ENCODE measurements at regions not wholly inside any gene's neighbourhood (a gene's known extent, or its start where the extent isn't known, plus 50 kb on each side); places are given as distances from the start of the nearest gene placed in this dataset.

GRCh38 chr14:83314764-83315163, 1781.1 kb upstream of the SEL1L start:
- H4K20me1 ChIP-seq (ENCODE audit: insufficient read depth), result no peaks in the 10 kb centered on the region
- no peak overlapping the region for H2AFZ ChIP-seq (ENCODE audit: low read depth, low read length)
- H3K27ac ChIP-seq (ENCODE audit: low read length), result no peak overlapping the region
- H3K4me3 ChIP-seq (ENCODE audit: low read length), result no peak overlapping the region
- H3K9ac ChIP-seq (ENCODE audit: low read length), result no peak overlapping the region
- TF ChIP-seq SMC3 (conservative IDR thresholded peaks at IDR 0.05; ENCODE audit: poor library complexity) (no peak), REST (IDR thresholded peaks at IDR 0.05; ENCODE audit: borderline replicate concordance) (no peak), RAD21 (conservative IDR thresholded peaks at IDR 0.05) (no peak), TAF1 (IDR thresholded peaks at IDR 0.05; ENCODE audit: low read depth) (no peak), MXI1 (conservative IDR thresholded peaks at IDR 0.05; ENCODE audit: poor library complexity, severe bottlenecking) (no peak), CTCF (IDR thresholded peaks at IDR 0.05; ENCODE audit: poor library complexity, severe bottlenecking) (no peak), EP300 (conservative IDR thresholded peaks at IDR 0.05; ENCODE audit: poor library complexity, severe bottlenecking) (no peak), POLR2AphosphoS5 (IDR thresholded peaks at IDR 0.05) (no peak), EZH2 (IDR thresholded peaks at IDR 0.05; ENCODE audit: borderline replicate concordance, insufficient read depth, low read length, poor library complexity, severe bottlenecking) (no peak)
- H3K9me3 ChIP-seq (ENCODE audit: low read length), result no peaks in the 10 kb centered on the region
- no peak overlapping the region for H3K4me2 ChIP-seq (ENCODE audit: low read length)
- no peaks in the 10 kb centered on the region for H3K79me2 ChIP-seq (replicated peaks; ENCODE audit: insufficient read depth, low read length)
- no peaks in the 10 kb centered on the region for H3K27me3 ChIP-seq (ENCODE audit: insufficient read depth, low read depth, low read length)
- no peaks in the 10 kb centered on the region for H3F3A ChIP-seq (ENCODE audit: insufficient read depth, low read length, poor library complexity, severe bottlenecking)
- H3K9me2 ChIP-seq (ENCODE audit: insufficient read depth, low read length), result no peaks in the 10 kb centered on the region
- H3K36me3 ChIP-seq (ENCODE audit: insufficient read depth, low read length), result no peaks in the 10 kb centered on the region

GRCh38 chr14:83316356-83316755, 1782.7 kb upstream of the SEL1L start:
- Histone ChIP-seq H3K4me3 (ENCODE audit: low read length) (no peak overlapping the region), H3K36me3 (ENCODE audit: insufficient read depth, low read length) (no peaks in the 10 kb centered on the region), H3K79me2 (replicated peaks; ENCODE audit: insufficient read depth, low read length) (no peaks in the 10 kb centered on the region), H3K9me2 (ENCODE audit: insufficient read depth, low read length) (no peaks in the 10 kb centered on the region), H3K4me2 (ENCODE audit: low read length) (no peak overlapping the region), H3K27me3 (ENCODE audit: insufficient read depth, low read depth, low read length) (no peaks in the 10 kb centered on the region), H4K20me1 (ENCODE audit: insufficient read depth) (no peaks in the 10 kb centered on the region), H3K9me3 (ENCODE audit: low read length) (no peaks in the 10 kb centered on the region), H3K9ac (ENCODE audit: low read length) (no peak overlapping the region), H3F3A (ENCODE audit: insufficient read depth, low read length, poor library complexity, severe bottlenecking) (no peaks in the 10 kb centered on the region), H2AFZ (ENCODE audit: low read depth, low read length) (no peak overlapping the region), H3K27ac (ENCODE audit: low read length) (no peak overlapping the region)
- TF ChIP-seq EP300 (conservative IDR thresholded peaks at IDR 0.05; ENCODE audit: poor library complexity, severe bottlenecking) (no peak), RAD21 (conservative IDR thresholded peaks at IDR 0.05) (no peak), REST (IDR thresholded peaks at IDR 0.05; ENCODE audit: borderline replicate concordance) (no peak), EZH2 (IDR thresholded peaks at IDR 0.05; ENCODE audit: borderline replicate concordance, insufficient read depth, low read length, poor library complexity, severe bottlenecking) (no peak)
